ENCODE measurements at regions not wholly inside any gene's neighbourhood (a gene's known extent, or its start where the extent isn't known, plus 50 kb on each side); places are given as distances from the start of the nearest gene placed in this dataset.

DNA sequence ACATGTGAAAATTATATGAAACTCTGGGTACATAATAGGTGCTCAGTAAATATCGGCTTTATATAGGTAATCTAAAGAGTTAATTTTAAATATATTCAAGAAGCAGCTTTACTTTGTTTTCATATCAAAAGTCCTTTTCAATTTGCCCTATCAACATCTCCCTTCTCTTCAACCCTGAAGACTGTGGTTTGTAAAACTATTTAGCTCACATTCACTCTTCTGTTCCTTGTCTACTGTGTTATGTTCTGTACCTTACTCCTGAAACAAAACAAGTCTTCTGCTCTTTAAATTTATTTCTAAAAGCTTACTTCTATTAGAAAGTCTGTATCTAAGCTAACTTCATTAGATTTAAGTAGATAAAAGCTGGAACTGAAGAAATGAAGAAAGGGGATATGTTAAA lies 301.7 kb upstream of the PMFBP1 start:
- H3K36me3 ChIP-seq (ENCODE audit: control insufficient read depth, insufficient read depth, low read length): no peaks in the 10 kb centered on the region

DNA sequence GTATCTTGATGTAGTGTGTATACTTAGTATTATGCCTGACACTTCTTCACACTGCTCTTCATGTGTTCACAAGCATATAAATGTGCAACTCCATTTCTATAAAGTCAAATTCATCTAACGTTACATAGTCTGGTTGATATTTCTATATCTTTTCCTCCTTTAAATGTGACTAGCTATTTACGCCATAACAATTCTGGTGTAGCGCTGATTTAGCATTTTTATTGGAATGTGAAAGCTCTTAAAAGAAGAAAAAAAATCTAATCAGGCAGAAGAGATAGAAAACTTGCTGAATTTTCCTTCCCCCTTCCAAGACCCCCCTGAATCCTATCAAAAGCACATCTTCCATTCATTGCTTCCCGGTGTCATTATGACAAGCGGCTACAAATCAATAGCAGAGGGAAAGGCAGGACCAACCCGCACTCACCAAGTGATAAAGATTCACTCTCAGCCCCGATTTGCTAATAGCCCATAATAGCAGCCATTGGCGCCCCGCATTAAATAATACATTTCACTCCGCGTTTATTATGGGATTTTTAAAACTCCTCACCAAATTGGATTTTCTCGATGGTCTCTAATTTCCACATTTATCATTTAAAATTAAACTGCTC lies 299.5 kb upstream of the PMFBP1 start:
- Histone ChIP-seq H3K4me3 (ENCODE audit: insufficient read depth, low read depth, low read length, poor library complexity, severe bottlenecking) (no peak overlapping the region), H3K27me3 (replicated peaks; ENCODE audit: control insufficient read depth, insufficient read depth, low read length, poor library complexity, severe bottlenecking) (no peaks in the 10 kb centered on the region), H3K27ac (ENCODE audit: insufficient read depth, low read length, poor library complexity, severe bottlenecking) (no peak overlapping the region), H3K4me1 (ENCODE audit: control insufficient read depth, insufficient read depth, low read length, poor library complexity, severe bottlenecking) (no peaks in the 10 kb centered on the region), H3K36me3 (ENCODE audit: control insufficient read depth, insufficient read depth, low read length) (no peaks in the 10 kb centered on the region), H3K9me3 (ENCODE audit: control insufficient read depth, low read length) (no peaks in the 10 kb centered on the region)
- no peak for DNase-seq

More for the DNA sequence above, 301.7 kb upstream of the PMFBP1 start:
- Histone ChIP-seq H3K27ac (ENCODE audit: insufficient read depth, low read length, poor library complexity, severe bottlenecking) (no peak overlapping the region), H3K4me3 (ENCODE audit: insufficient read depth, low read depth, low read length, poor library complexity, severe bottlenecking) (no peak overlapping the region), H3K27me3 (replicated peaks; ENCODE audit: control insufficient read depth, insufficient read depth, low read length, poor library complexity, severe bottlenecking) (no peaks in the 10 kb centered on the region), H3K4me1 (ENCODE audit: control insufficient read depth, insufficient read depth, low read length, poor library complexity, severe bottlenecking) (no peaks in the 10 kb centered on the region), H3K9me3 (ENCODE audit: control insufficient read depth, low read length) (no peaks in the 10 kb centered on the region)
- no peak for DNase-seq

DNA sequence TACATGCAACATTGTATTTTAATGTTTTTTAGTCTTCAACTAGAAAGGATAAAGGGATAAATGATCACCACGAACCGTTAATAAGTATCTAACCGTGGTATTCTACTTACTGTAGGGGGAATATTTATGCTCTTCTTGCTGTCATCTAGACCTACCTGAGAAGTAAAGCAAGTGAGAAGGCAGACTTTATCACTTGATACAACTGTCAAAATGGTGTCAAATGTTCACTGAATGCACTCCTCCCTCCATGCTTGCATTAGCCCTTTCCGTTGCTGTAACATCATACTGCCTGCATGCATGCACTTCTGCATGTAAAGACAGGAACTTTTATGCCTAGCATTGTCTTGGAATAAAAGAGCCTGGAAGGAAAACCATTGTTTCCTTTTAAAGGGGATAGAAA lies 298.6 kb upstream of the PMFBP1 start:
- Histone ChIP-seq H3K36me3 (ENCODE audit: control insufficient read depth, insufficient read depth, low read length) (no peaks in the 10 kb centered on the region), H3K4me1 (ENCODE audit: control insufficient read depth, insufficient read depth, low read length, poor library complexity, severe bottlenecking) (no peaks in the 10 kb centered on the region), H3K9me3 (ENCODE audit: control insufficient read depth, low read length) (no peaks in the 10 kb centered on the region), H3K27me3 (replicated peaks; ENCODE audit: control insufficient read depth, insufficient read depth, low read length, poor library complexity, severe bottlenecking) (no peaks in the 10 kb centered on the region), H3K27ac (ENCODE audit: insufficient read depth, low read length, poor library complexity, severe bottlenecking) (no peak overlapping the region), H3K4me3 (ENCODE audit: insufficient read depth, low read depth, low read length, poor library complexity, severe bottlenecking) (no peak overlapping the region)
- DNase-seq: no peak

DNA sequence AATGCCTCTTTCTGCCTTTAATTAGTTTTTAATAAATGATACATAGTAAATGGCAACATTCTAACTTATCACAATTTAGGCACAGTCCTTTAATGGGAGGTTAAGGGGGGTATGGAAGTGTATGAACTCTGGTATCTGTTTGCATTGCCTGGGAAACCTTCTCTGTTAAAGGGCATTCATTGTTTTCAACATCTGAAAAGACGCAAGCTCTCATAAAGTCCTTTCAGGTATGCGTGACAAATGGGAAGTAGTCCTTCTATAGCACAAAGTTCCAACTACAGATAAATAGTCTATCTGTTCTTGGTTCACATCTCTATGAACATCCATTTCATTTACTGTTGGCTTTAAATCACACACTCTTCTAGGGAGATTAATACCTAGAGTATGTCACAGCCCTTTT lies 298.0 kb upstream of the PMFBP1 start:
- Histone ChIP-seq H3K9me3 (ENCODE audit: control insufficient read depth, low read length) (no peaks in the 10 kb centered on the region), H3K36me3 (ENCODE audit: control insufficient read depth, insufficient read depth, low read length) (no peaks in the 10 kb centered on the region), H3K4me3 (ENCODE audit: insufficient read depth, low read depth, low read length, poor library complexity, severe bottlenecking) (no peak overlapping the region), H3K4me1 (ENCODE audit: control insufficient read depth, insufficient read depth, low read length, poor library complexity, severe bottlenecking) (no peaks in the 10 kb centered on the region), H3K27me3 (replicated peaks; ENCODE audit: control insufficient read depth, insufficient read depth, low read length, poor library complexity, severe bottlenecking) (no peaks in the 10 kb centered on the region), H3K27ac (ENCODE audit: insufficient read depth, low read length, poor library complexity, severe bottlenecking) (no peak overlapping the region)
- no peak for DNase-seq

DNA sequence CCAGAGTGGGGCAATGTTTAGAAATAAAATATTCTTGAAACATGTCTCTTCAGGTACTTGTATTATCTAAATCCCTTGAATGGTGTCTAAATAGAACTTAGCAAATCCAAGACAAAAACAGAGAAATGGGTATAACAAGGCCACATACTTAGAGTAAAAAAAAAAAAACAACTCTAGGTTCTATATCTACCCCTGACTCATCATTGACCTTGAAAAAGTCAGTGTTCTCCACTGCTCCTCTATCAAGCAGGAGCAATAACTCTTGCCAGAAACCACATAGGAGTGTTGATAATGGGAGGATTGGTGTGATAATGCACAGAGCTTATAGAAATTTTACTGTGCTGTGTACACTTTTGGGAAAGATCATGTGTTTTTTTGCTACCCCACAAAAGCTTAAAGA lies 296.6 kb upstream of the PMFBP1 start:
- H3K27ac ChIP-seq (ENCODE audit: insufficient read depth, low read length, poor library complexity, severe bottlenecking): no peak overlapping the region
- H3K9me3 ChIP-seq (ENCODE audit: control insufficient read depth, low read length): no peaks in the 10 kb centered on the region
- H3K4me3 ChIP-seq (ENCODE audit: insufficient read depth, low read depth, low read length, poor library complexity, severe bottlenecking): no peak overlapping the region
- H3K36me3 ChIP-seq (ENCODE audit: control insufficient read depth, insufficient read depth, low read length): no peaks in the 10 kb centered on the region
- no peaks in the 10 kb centered on the region for H3K4me1 ChIP-seq (ENCODE audit: control insufficient read depth, insufficient read depth, low read length, poor library complexity, severe bottlenecking)
- H3K27me3 ChIP-seq (replicated peaks; ENCODE audit: control insufficient read depth, insufficient read depth, low read length, poor library complexity, severe bottlenecking): no peaks in the 10 kb centered on the region
- no peak for DNase-seq

DNA sequence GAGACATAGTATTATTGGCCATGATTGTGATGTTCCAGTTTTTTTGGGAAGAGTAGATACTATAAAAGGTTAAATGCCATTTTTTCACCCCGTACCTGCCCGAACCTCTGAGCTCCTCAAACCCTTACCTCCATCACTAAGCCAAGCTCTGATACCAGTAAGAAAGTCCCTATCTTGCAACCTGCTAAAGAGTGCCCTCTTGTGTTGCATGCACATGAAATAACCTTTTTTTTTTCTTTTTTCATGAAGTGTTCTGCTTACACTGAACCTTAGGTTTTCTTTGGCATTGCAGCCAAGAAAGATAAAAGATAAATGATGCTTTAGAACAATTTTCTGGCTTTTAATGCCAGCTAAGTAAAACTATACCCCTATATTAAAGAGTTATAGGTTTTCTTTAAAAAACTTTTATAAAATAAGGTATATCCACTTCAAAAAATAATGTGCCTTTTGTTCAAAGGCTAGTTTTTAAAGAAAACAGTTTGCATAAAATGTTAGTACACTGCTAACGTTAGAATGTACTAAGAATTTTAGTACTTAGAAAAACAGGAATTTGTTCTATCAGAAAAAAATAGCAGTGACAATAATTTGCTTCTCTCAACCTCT lies 295.3 kb upstream of the PMFBP1 start:
- Histone ChIP-seq H3K36me3 (ENCODE audit: control insufficient read depth, insufficient read depth, low read length) (no peaks in the 10 kb centered on the region), H3K4me3 (ENCODE audit: insufficient read depth, low read depth, low read length, poor library complexity, severe bottlenecking) (no peak overlapping the region), H3K27ac (ENCODE audit: insufficient read depth, low read length, poor library complexity, severe bottlenecking) (no peak overlapping the region), H3K27me3 (replicated peaks; ENCODE audit: control insufficient read depth, insufficient read depth, low read length, poor library complexity, severe bottlenecking) (no peaks in the 10 kb centered on the region), H3K4me1 (ENCODE audit: control insufficient read depth, insufficient read depth, low read length, poor library complexity, severe bottlenecking) (no peaks in the 10 kb centered on the region), H3K9me3 (ENCODE audit: control insufficient read depth, low read length) (no peaks in the 10 kb centered on the region)
- no peak for DNase-seq

DNA sequence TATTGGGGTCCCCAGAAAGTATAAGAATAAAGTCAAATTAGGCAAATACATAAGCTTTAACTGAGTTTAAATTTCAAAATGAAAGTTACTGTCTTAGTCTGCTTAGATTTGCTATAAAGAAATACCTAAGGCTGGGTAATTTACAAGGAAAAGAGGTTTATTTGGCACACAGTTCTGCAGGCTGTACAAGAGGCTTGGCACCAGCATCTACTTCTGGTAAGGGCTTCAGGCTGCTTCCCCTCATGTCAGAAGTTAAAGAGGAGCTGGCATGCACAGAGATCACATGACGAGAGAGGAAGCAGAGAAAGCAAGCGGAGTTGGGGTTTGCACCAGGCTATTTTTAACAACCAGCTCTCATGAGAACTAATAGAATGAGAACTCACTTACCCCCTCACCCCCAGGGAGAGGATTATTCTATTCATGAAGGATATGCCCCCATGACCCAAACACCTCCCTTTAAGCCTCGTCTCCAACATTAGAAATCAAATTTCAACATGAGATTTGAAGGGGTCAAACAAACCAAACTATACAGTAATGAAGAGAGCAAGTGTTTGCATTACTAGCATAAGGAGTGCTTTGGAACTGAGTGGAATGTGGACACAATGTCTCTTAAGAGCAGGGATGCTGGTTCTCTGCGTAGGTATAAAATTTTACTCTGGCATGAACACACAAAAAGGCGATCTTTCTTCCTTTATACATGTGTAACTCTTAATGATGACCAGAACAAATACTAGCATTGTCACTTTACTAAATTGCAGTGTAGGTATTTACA lies 292.8 kb upstream of the PMFBP1 start:
- no peaks in the 10 kb centered on the region for H3K27me3 ChIP-seq (replicated peaks; ENCODE audit: control insufficient read depth, insufficient read depth, low read length, poor library complexity, severe bottlenecking)
- H3K4me3 ChIP-seq (ENCODE audit: insufficient read depth, low read depth, low read length, poor library complexity, severe bottlenecking): no peak overlapping the region
- no peaks in the 10 kb centered on the region for H3K4me1 ChIP-seq (ENCODE audit: control insufficient read depth, insufficient read depth, low read length, poor library complexity, severe bottlenecking)
- DNase-seq: no peak
- no peaks in the 10 kb centered on the region for H3K36me3 ChIP-seq (ENCODE audit: control insufficient read depth, insufficient read depth, low read length)
- H3K9me3 ChIP-seq (ENCODE audit: control insufficient read depth, low read length): no peaks in the 10 kb centered on the region
- no peak overlapping the region for H3K27ac ChIP-seq (ENCODE audit: insufficient read depth, low read length, poor library complexity, severe bottlenecking)

DNA sequence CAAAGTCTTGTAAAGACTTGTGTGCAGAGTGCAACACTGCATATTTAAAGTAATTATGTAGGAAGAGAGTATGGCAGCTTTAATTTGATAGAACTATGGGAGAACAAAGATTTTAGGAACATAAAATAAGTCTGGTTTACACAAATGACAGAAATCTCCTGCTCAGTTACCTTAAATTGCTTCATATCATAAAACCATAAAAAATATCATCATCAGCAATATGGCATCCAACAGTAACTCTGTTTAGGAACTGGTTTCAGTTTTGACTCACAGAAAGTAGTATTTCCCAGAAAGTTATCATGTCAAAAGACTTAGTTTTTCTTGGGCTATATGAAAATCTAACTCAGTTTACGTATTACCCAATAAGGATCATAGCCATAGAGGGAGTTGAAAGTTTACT lies 292.1 kb upstream of the PMFBP1 start:
- H3K4me1 ChIP-seq (ENCODE audit: control insufficient read depth, insufficient read depth, low read length, poor library complexity, severe bottlenecking): no peaks in the 10 kb centered on the region
- H3K9me3 ChIP-seq (ENCODE audit: control insufficient read depth, low read length): no peaks in the 10 kb centered on the region
- no peak overlapping the region for H3K4me3 ChIP-seq (ENCODE audit: insufficient read depth, low read depth, low read length, poor library complexity, severe bottlenecking)
- no peaks in the 10 kb centered on the region for H3K36me3 ChIP-seq (ENCODE audit: control insufficient read depth, insufficient read depth, low read length)
- H3K27ac ChIP-seq (ENCODE audit: insufficient read depth, low read length, poor library complexity, severe bottlenecking): no peak overlapping the region
- DNase-seq: no peak
- H3K27me3 ChIP-seq (replicated peaks; ENCODE audit: control insufficient read depth, insufficient read depth, low read length, poor library complexity, severe bottlenecking): no peaks in the 10 kb centered on the region

DNA sequence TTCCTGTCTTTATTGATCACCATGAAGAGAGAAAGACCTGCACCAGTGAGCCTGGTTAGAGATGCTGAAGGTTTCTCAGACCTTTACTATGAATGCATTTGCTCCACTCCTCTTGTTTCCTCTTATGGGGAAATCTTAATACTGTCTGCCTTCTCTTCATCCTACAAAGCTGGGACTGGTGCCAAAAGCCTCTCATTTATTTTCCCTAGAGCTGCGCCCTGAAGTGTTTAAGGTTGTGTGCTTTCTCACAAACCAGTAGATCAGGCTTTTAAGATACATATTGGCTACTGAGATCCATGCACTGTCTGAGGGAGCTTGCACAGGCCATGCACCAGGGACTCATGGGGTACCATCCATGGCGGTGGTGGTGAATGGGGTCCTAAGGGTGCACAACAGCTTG lies 286.1 kb upstream of the PMFBP1 start:
- H3K36me3 ChIP-seq (ENCODE audit: control insufficient read depth, insufficient read depth, low read length): no peaks in the 10 kb centered on the region
- no peak for DNase-seq
- no peak overlapping the region for H3K27ac ChIP-seq (ENCODE audit: insufficient read depth, low read length, poor library complexity, severe bottlenecking)
- no peak overlapping the region for H3K4me3 ChIP-seq (ENCODE audit: insufficient read depth, low read depth, low read length, poor library complexity, severe bottlenecking)
- no peaks in the 10 kb centered on the region for H3K4me1 ChIP-seq (ENCODE audit: control insufficient read depth, insufficient read depth, low read length, poor library complexity, severe bottlenecking)
- H3K27me3 ChIP-seq (replicated peaks; ENCODE audit: control insufficient read depth, insufficient read depth, low read length, poor library complexity, severe bottlenecking): no peaks in the 10 kb centered on the region
- no peaks in the 10 kb centered on the region for H3K9me3 ChIP-seq (ENCODE audit: control insufficient read depth, low read length)

DNA sequence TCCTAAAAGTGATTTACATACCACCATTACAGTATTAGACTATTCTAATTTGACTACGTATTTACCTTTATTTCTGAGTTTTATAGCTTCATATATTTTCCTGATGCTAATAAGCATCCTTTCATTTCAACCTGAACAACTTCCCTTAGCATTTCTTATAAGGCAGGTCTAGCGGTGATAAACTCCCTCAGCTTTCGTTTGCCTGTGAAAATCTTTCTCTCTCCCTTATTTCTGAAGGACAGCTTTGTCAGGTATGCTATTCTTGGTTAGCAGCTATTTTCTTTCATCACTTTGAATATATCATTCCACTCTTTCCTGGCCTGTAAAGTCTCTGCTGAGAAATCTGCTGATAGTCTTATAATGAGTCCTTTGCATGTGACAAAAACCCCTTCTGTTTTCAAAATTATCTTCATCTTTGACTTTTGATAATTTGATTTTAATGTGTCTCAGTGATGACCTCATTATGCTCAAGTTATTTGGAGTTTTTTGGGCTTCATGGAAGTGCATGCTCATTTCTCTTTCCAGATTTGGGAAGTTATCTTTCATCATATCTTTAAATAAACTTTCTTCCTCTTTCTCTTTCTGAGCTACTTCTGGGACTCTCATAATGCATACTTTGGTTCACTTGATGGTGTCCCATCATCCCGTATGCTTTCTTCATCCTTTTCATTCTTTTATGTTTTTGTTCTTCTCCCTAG lies 285.4 kb upstream of the PMFBP1 start:
- Histone ChIP-seq H3K27me3 (replicated peaks; ENCODE audit: control insufficient read depth, insufficient read depth, low read length, poor library complexity, severe bottlenecking) (no peaks in the 10 kb centered on the region), H3K4me3 (ENCODE audit: insufficient read depth, low read depth, low read length, poor library complexity, severe bottlenecking) (no peak overlapping the region), H3K27ac (ENCODE audit: insufficient read depth, low read length, poor library complexity, severe bottlenecking) (no peak overlapping the region), H3K4me1 (ENCODE audit: control insufficient read depth, insufficient read depth, low read length, poor library complexity, severe bottlenecking) (no peaks in the 10 kb centered on the region), H3K9me3 (ENCODE audit: control insufficient read depth, low read length) (no peaks in the 10 kb centered on the region), H3K36me3 (ENCODE audit: control insufficient read depth, insufficient read depth, low read length) (no peaks in the 10 kb centered on the region)
- no peak for DNase-seq
